HG03175 (cell line): ENCODE measurements at regions not wholly inside any gene's neighbourhood (a gene's known extent, or its start where the extent isn't known, plus 50 kb on each side); places are given as distances from the start of the nearest gene placed in this dataset.
"Not testable (repeated sequence)": the region's sequence is repeated elsewhere in the genome, so short reads cannot be mapped to it uniquely, and the experiment has no call there.

Experiments used
- ATAC-seq: cut with Tn5 transposase; IDR thresholded peaks from one replicate; pipeline ENCODE4 v1.9.1; 2021; ENCODE audit warnings: mild to moderate bottlenecking, moderate library complexity; ENCODE audit not compliant: unreplicated experiment

- ATAC-seq: no peak
These were observed 612.9 kb upstream of the KCND2 start for GRCh38 chr7:119660080-119660479.

- ATAC-seq: no peak
These were observed 608.4 kb upstream of the KCND2 start for GRCh38 chr7:119664601-119665000.

- ATAC-seq: no peak
These were observed 607.2 kb upstream of the KCND2 start for GRCh38 chr7:119665796-119666195.

- ATAC-seq: no peak
These were observed 591.6 kb upstream of the KCND2 start for GRCh38 chr7:119681336-119681735.

- ATAC-seq: no peak
These were observed 588.2 kb upstream of the KCND2 start for GRCh38 chr7:119684763-119685162.

- no peak for ATAC-seq
These were observed 587.1 kb upstream of the KCND2 start for GRCh38 chr7:119685906-119686305.

GRCh38 chr7:119688831-119689230 is 584.1 kb upstream of the KCND2 start:
- ATAC-seq: no peak

GRCh38 chr7:119692541-119692940 is 580.4 kb upstream of the KCND2 start:
- ATAC-seq: no peak

GRCh38 chr7:119694506-119694905 is 578.5 kb upstream of the KCND2 start:
- no peak for ATAC-seq

- no peak for ATAC-seq
These were observed 576.6 kb upstream of the KCND2 start for GRCh38 chr7:119696336-119696735.

GRCh38 chr7:119703895-119704294 is 569.1 kb upstream of the KCND2 start:
- ATAC-seq: no peak

- ATAC-seq: no peak
These were observed 566.4 kb upstream of the KCND2 start for GRCh38 chr7:119706608-119707007.

GRCh38 chr7:119708891-119709290 is 564.1 kb upstream of the KCND2 start:
- no peak for ATAC-seq

- peak; percentile 79 for ATAC-seq
These were observed 561.9 kb upstream of the KCND2 start for GRCh38 chr7:119711104-119711503.

- no peak for ATAC-seq
These were observed 560.0 kb upstream of the KCND2 start for GRCh38 chr7:119712886-119713462.

GRCh38 chr7:119713606-119714005 is 559.4 kb upstream of the KCND2 start:
- ATAC-seq: no peak

- ATAC-seq: no peak
These were observed 552.4 kb upstream of the KCND2 start for GRCh38 chr7:119720541-119720940.

GRCh38 chr7:119724041-119724792 is 548.8 kb upstream of the KCND2 start:
- ATAC-seq: no peak

GRCh38 chr7:119733127-119733879 is 539.7 kb upstream of the KCND2 start:
- ATAC-seq: no peak

GRCh38 chr7:119737390-119737789 is 535.6 kb upstream of the KCND2 start:
- no peak for ATAC-seq

GRCh38 chr7:119745280-119745679 is 527.7 kb upstream of the KCND2 start:
- ATAC-seq: not testable (repeated sequence)

GRCh38 chr7:119748251-119748860 is 524.6 kb upstream of the KCND2 start:
- ATAC-seq: no peak
